ENCODE measurements at regions not wholly inside any gene's neighbourhood (a gene's known extent, or its start where the extent isn't known, plus 50 kb on each side); places are given as distances from the start of the nearest gene placed in this dataset.

DNA sequence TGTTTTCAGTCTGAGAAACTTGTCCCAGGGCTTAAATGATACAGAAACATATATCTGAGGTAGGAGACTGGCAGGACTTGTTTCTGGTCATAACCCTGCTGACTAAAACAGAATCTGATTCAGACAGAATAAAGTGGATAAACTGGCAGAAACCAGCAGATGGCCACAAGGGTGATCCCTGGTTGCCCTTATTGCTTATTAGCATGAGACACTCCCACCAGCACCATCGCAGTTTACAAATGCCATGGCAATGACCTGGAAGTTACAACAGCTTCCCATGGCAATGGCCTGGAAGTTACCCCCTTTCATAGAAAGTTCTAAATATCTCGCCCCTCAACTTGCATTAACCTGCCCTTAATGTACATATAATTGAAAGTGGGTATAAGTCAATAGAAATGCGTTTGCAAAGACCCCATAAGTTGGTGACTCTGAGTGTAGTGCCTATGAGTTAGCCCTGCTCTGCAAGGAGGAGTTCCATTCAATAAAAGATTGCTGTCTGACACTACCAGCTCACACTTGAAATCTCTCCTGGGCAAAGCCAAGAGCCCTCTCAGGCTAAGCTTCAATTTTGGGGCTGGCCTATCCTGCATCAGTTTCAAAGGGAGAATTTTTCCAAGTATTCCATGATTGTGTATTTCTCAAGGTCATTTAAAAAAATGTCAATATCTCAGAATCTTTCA, 52.9 kb upstream of the PAGE5 start:
- intact Hi-C loops (cut with DNase I; ENCODE audit: low total_unique reads): no loop called here
- Histone ChIP-seq H3K9me3 (no peaks in the 10 kb centered on the region), H3K4me3 (no peak overlapping the region), H3K36me3 (ENCODE audit: low read depth, missing control alignments) (no peaks in the 10 kb centered on the region), H3K27ac (no peak overlapping the region), H3K27me3 (no peaks in the 10 kb centered on the region), H3K4me1 (no peaks in the 10 kb centered on the region)
- no peak for DNase-seq
- no peak for TF ChIP-seq POLR2A (IDR thresholded peaks at IDR 0.05)
- TF ChIP-seq, protein P1, sequence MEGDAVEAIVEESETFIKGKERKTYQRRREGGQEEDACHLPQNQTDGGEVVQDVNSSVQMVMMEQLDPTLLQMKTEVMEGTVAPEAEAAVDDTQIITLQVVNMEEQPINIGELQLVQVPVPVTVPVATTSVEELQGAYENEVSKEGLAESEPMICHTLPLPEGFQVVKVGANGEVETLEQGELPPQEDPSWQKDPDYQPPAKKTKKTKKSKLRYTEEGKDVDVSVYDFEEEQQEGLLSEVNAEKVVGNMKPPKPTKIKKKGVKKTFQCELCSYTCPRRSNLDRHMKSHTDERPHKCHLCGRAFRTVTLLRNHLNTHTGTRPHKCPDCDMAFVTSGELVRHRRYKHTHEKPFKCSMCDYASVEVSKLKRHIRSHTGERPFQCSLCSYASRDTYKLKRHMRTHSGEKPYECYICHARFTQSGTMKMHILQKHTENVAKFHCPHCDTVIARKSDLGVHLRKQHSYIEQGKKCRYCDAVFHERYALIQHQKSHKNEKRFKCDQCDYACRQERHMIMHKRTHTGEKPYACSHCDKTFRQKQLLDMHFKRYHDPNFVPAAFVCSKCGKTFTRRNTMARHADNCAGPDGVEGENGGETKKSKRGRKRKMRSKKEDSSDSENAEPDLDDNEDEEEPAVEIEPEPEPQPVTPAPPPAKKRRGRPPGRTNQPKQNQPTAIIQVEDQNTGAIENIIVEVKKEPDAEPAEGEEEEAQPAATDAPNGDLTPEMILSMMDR (IDR thresholded peaks at IDR 0.05): no peak
- WGBS, 2 donors: 79 to 82% methylated on average over 3 of the region's 3 CpGs

DNA sequence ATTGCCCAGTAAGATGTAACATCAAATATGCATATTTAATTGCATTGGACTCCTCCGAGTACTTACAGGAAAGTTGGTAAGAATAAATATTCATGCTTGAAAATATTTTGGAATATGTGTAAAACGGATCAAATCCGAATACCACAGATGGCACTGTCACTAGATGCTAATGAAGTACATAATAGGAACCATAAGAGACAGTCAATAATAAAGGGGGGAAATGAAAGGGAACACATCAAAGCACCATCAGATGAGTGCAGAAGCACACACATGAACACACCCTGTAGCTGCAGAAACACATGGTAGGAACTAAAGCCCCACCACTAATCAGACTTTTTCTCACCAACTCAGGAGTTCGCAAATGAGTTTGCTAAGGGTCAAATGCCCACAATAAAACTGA, 52.2 kb upstream of the PAGE5 start:
- Histone ChIP-seq H3K4me3 (no peak overlapping the region), H3K27ac (no peak overlapping the region), H3K9me3 (no peaks in the 10 kb centered on the region), H3K27me3 (no peaks in the 10 kb centered on the region), H3K4me1 (no peaks in the 10 kb centered on the region), H3K36me3 (ENCODE audit: low read depth, missing control alignments) (no peaks in the 10 kb centered on the region)
- TF ChIP-seq POLR2A (IDR thresholded peaks at IDR 0.05): no peak
- TF ChIP-seq, protein P1 (IDR thresholded peaks at IDR 0.05): no peak
- WGBS, 2 donors: 84 to 87% methylated on average over 4 of the region's 4 CpGs
- no peak for DNase-seq
- intact Hi-C loops (cut with DNase I; ENCODE audit: low total_unique reads): no loop called here

DNA sequence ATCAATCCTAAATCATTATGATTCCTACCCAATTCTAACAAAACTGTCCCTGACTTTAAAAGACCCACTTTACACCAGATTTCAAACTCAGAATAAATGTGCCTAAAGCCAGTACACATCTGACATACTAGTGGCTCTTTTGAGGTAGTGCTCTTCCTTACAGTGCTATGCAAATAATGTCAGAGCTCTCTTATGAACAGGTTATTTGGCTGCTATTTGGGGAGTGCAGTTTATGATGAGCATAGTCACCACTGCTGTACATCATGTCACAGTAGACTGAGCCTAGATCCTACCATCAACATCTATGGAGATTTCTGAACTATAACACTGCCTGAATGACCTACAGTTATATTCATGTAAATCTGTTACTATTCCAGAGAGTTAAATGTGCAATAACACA, 50.4 kb upstream of the PAGE5 start:
- Histone ChIP-seq H3K36me3 (ENCODE audit: low read depth, missing control alignments) (no peaks in the 10 kb centered on the region), H3K4me1 (no peaks in the 10 kb centered on the region), H3K4me3 (no peak overlapping the region), H3K27me3 (no peaks in the 10 kb centered on the region), H3K27ac (no peak overlapping the region), H3K9me3 (no peaks in the 10 kb centered on the region)
- DNase-seq: no peak
- no peak for TF ChIP-seq POLR2A (IDR thresholded peaks at IDR 0.05)
- TF ChIP-seq, protein P1 (IDR thresholded peaks at IDR 0.05): no peak
- intact Hi-C loops (cut with DNase I; ENCODE audit: low total_unique reads): no loop called here

All from testis (tissue), 2 donors.